Keratinocyte (primary cell): ENCODE measurements at regions not wholly inside any gene's neighbourhood (a gene's known extent, or its start where the extent isn't known, plus 50 kb on each side); places are given as distances from the start of the nearest gene placed in this dataset.

Experiments
- DNase-seq: peaks from one replicate; pipeline ENCODE4 v3.0.0-alpha.2; 2011; ENCODE audit warnings: low read depth, missing footprints, low spot score
- FAIRE-seq: peaks from 2 replicates; lab custom pipeline; 2011; peaks lifted over from hg19 to GRCh38; lab: Jason Lieb, UNC
- H2AFZ ChIP-seq: 2 replicates; pipeline ENCODE4 v1.6.0; 2012; ENCODE audit warnings: low read length, control low read depth, inconsistent platforms; ENCODE audit not compliant: control insufficient read depth
- H3K27ac ChIP-seq: 2 replicates; pipeline ENCODE4 v1.5.1; 2011; ENCODE audit warnings: low read length; ENCODE audit not compliant: control insufficient read depth, insufficient read depth
- H3K27me3 ChIP-seq: 3 replicates; pipeline ENCODE4 v1.6.0; 2011; ENCODE audit warnings: low read length; ENCODE audit not compliant: control insufficient read depth, insufficient read depth; ENCODE audit errors: extremely low read depth
- H3K36me3 ChIP-seq, 2 experiments: 2 replicates in 1 of 2; 3 replicates in 1 of 2; pipeline ENCODE4 v1.5.1; 2011; ENCODE audit warnings: low read length in 2 of 2, mild to moderate bottlenecking in 1 of 2; ENCODE audit not compliant: control insufficient read depth in 2 of 2, insufficient read depth in 2 of 2; ENCODE audit errors: extremely low read depth in 1 of 2
- H3K4me1 ChIP-seq: 3 replicates; pipeline ENCODE4 v1.5.1; 2011; ENCODE audit warnings: low read length; ENCODE audit not compliant: control insufficient read depth, insufficient read depth; ENCODE audit errors: extremely low read depth
- H3K4me2 ChIP-seq: 3 replicates; pipeline ENCODE4 v1.6.0; 2011; ENCODE audit warnings: low read depth, low read length; ENCODE audit not compliant: control insufficient read depth, insufficient read depth; ENCODE audit errors: extremely low read depth
- H3K4me3 ChIP-seq, 3 experiments: fragments of 200-600 bp in 1 of 3; sonication (generic) in 1 of 3; 2 replicates in 2 of 3; 3 replicates in 1 of 3; pipeline ENCODE4 v1.5.1; 2011 to 2016; ENCODE audit warnings: low read length in 3 of 3, mild to moderate bottlenecking in 3 of 3, control low read depth in 2 of 3, inconsistent platforms in 1 of 3, low read depth in 1 of 3, mixed read lengths in 1 of 3, mixed run types in 1 of 3, moderate library complexity in 1 of 3; ENCODE audit not compliant: control insufficient read depth in 2 of 3, insufficient read depth in 2 of 3; ENCODE audit errors: extremely low read depth in 1 of 3
- H3K79me2 ChIP-seq: 2 replicates; pipeline ENCODE4 v1.6.0; 2012; ENCODE audit warnings: low read length; ENCODE audit not compliant: control insufficient read depth, insufficient read depth
- H3K9ac ChIP-seq: 3 replicates; pipeline ENCODE4 v1.6.0; 2011; ENCODE audit warnings: low read length; ENCODE audit not compliant: control insufficient read depth, insufficient read depth; ENCODE audit errors: extremely low read depth
- H3K9me1 ChIP-seq: 3 replicates; pipeline ENCODE4 v1.6.0; 2011; ENCODE audit warnings: low read length; ENCODE audit not compliant: control insufficient read depth, insufficient read depth; ENCODE audit errors: extremely low read depth
- H3K9me3 ChIP-seq: 2 replicates; pipeline ENCODE4 v1.5.1; 2012; ENCODE audit warnings: low read depth, low read length; ENCODE audit not compliant: control insufficient read depth
- H4K20me1 ChIP-seq: 3 replicates; pipeline ENCODE4 v1.6.0; 2011; ENCODE audit warnings: low read length; ENCODE audit not compliant: control insufficient read depth, insufficient read depth; ENCODE audit errors: extremely low read depth
- CTCF ChIP-seq, 3 experiments: IDR thresholded peaks in 1 of 3; conservative IDR thresholded peaks in 1 of 3; optimal IDR thresholded peaks in 1 of 3; 2 replicates in 2 of 3; 3 replicates in 1 of 3; pipeline versions ENCODE3 to v1.5.1; 2011; ENCODE audit warnings: low read length in 3 of 3, mild to moderate bottlenecking in 3 of 3, moderate library complexity in 2 of 3, control low read depth in 1 of 3, inconsistent platforms in 1 of 3; ENCODE audit not compliant: insufficient read depth in 2 of 3; ENCODE audit errors: extremely low read depth in 1 of 3
- EZH2 ChIP-seq: IDR thresholded peaks from one replicate; pipeline ENCODE4 v1.6.1; 2012; ENCODE audit warnings: inconsistent platforms, mild to moderate bottlenecking, low read length, moderate library complexity
- dilution Hi-C: fragments of 300-500 bp; cut with MboI; formaldehyde crosslinking; loops from one replicate; pipeline ENCODE4 v1.7.0; 2020; ENCODE audit warnings: low sequenced_read_pairs; ENCODE audit not compliant: extremely low pct_ligation_motif_present

- FAIRE-seq (no peak), DNase-seq (no peak)
- H3K9me1 ChIP-seq, result no peaks in the 10 kb centered on the region
- no peak overlapping the region for H3K9ac ChIP-seq
- no peaks in the 10 kb centered on the region for H3K79me2 ChIP-seq
- no peaks in the 10 kb centered on the region for H4K20me1 ChIP-seq
- no peak overlapping the region for H3K4me3 ChIP-seq
- no peak overlapping the region for H3K27ac ChIP-seq
- dilution Hi-C loops, result no loop called here
- no peaks in the 10 kb centered on the region for H3K36me3 ChIP-seq
- H3K4me1 ChIP-seq, result peaks cover 3% of the 10 kb centered on the region
- no peak for TF ChIP-seq EZH2
- TF ChIP-seq CTCF (optimal IDR thresholded peaks at IDR 0.05 in 1 of 3, IDR thresholded peaks at IDR 0.05 in 1 of 3, conservative IDR thresholded peaks at IDR 0.05 in 1 of 3; ENCODE audit: extremely low read depth in 1 of 3, insufficient read depth in 2 of 3, low read length in 3 of 3), result no peak
- H2AFZ ChIP-seq, result no peak overlapping the region
- H3K4me2 ChIP-seq, result no peak overlapping the region
- H3K9me3 ChIP-seq, result no peaks in the 10 kb centered on the region
- no peaks in the 10 kb centered on the region for H3K27me3 ChIP-seq
Measured at GRCh38 chr6:74872754-74873476, 332.9 kb downstream of the COL12A1 start.

- Histone ChIP-seq H3K36me3 (no peaks in the 10 kb centered on the region), H3K4me3 (no peak overlapping the region), H3K27me3 (no peaks in the 10 kb centered on the region), H3K9ac (no peak overlapping the region), H4K20me1 (no peaks in the 10 kb centered on the region), H3K4me1 (peaks cover 3% of the 10 kb centered on the region), H3K27ac (no peak overlapping the region), H2AFZ (no peak overlapping the region), H3K9me1 (no peaks in the 10 kb centered on the region), H3K9me3 (no peaks in the 10 kb centered on the region), H3K79me2 (no peaks in the 10 kb centered on the region), H3K4me2 (no peak overlapping the region)
- DNase-seq (no peak), FAIRE-seq (peak; percentile 80)
- TF ChIP-seq EZH2, result no peak
- TF ChIP-seq CTCF (optimal IDR thresholded peaks at IDR 0.05 in 1 of 3, IDR thresholded peaks at IDR 0.05 in 1 of 3, conservative IDR thresholded peaks at IDR 0.05 in 1 of 3; ENCODE audit: extremely low read depth in 1 of 3, insufficient read depth in 2 of 3, low read length in 3 of 3), result no peak
- dilution Hi-C loops, result no loop called here
Measured at GRCh38 chr6:74871757-74872156, 334.1 kb downstream of the COL12A1 start.
